ENCODE measurements at regions not wholly inside any gene's neighbourhood (a gene's known extent, or its start where the extent isn't known, plus 50 kb on each side); places are given as distances from the start of the nearest gene placed in this dataset.

DNA sequence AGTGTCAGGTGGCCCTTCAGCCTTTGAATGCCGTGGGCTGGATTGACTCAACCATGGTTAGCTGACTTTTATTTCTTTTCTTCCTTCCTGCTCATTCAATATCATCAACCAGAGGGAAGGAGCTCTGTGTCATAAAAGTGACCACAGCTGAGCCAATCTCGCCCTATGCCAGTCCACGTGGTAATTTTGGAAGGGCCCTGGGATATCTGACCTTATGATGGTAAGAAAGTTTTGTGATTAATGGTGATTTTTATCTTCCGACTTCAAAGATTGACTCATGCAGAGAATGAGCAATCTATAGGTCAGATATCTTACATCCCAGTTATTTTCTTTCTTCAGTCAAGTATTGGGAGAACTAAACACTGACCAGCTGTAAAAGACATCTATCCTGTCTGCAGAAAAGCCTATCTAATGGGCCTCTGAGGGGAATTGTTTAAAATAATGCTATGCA, 170.3 kb downstream of the ZC3H11B start:
- H3K4me1 ChIP-seq (ENCODE audit: control insufficient read depth in 2 of 3, insufficient read depth in 2 of 3, low read depth in 1 of 3, low read length in 3 of 3): no peaks in the 10 kb centered on the region
- no peaks in the 10 kb centered on the region for H3K27me3 ChIP-seq (ENCODE audit: control insufficient read depth, insufficient read depth, low read length)
- no peaks in the 10 kb centered on the region for H3K9me3 ChIP-seq (ENCODE audit: control insufficient read depth in 2 of 3, insufficient read depth in 1 of 3, low read length in 3 of 3)
- FAIRE-seq: no peak
- H3K9ac ChIP-seq (ENCODE audit: low read length in 3 of 3): no peak overlapping the region
- intact Hi-C loops (cut with DNase I): no loop called here
- peak in 3 of 5 donors; percentile 21 to 43 (median 40) for DNase-seq
- no peaks in the 10 kb centered on the region for H3K36me3 ChIP-seq (ENCODE audit: control insufficient read depth in 2 of 3, insufficient read depth in 3 of 3, low read length in 3 of 3)
- no peak overlapping the region for H3K4me3 ChIP-seq (ENCODE audit: low read length in 3 of 3)
- TF ChIP-seq, protein P1, sequence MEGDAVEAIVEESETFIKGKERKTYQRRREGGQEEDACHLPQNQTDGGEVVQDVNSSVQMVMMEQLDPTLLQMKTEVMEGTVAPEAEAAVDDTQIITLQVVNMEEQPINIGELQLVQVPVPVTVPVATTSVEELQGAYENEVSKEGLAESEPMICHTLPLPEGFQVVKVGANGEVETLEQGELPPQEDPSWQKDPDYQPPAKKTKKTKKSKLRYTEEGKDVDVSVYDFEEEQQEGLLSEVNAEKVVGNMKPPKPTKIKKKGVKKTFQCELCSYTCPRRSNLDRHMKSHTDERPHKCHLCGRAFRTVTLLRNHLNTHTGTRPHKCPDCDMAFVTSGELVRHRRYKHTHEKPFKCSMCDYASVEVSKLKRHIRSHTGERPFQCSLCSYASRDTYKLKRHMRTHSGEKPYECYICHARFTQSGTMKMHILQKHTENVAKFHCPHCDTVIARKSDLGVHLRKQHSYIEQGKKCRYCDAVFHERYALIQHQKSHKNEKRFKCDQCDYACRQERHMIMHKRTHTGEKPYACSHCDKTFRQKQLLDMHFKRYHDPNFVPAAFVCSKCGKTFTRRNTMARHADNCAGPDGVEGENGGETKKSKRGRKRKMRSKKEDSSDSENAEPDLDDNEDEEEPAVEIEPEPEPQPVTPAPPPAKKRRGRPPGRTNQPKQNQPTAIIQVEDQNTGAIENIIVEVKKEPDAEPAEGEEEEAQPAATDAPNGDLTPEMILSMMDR (IDR thresholded peaks at IDR 0.05; ENCODE audit: borderline replicate concordance, extremely low read depth, insufficient read depth): no peak
- H3K27ac ChIP-seq (ENCODE audit: low read depth in 2 of 2, low read length in 2 of 2): no peak overlapping the region

DNA sequence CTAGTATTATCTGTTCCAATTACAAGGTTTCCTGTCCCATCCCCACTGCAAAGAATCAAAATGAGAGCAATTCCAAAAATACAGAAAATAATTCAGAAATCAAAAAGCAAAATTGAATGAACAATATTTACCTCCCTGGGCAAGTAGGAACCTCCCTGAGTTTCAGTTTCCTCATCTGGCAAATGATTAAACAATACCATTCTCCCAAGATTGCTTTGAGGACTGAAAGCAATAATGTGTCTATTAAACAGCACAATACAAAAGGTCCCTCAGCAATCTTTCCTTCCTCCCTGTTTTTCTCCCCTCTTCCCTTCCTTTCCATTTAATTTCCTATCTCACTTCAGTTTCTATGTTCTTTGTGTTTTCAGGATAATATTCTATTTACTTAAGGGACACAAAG, 171.0 kb downstream of the ZC3H11B start:
- TF ChIP-seq, protein P1 (IDR thresholded peaks at IDR 0.05; ENCODE audit: borderline replicate concordance, extremely low read depth, insufficient read depth): no peak
- Histone ChIP-seq H3K4me1 (ENCODE audit: control insufficient read depth in 2 of 3, insufficient read depth in 2 of 3, low read depth in 1 of 3, low read length in 3 of 3) (no peaks in the 10 kb centered on the region), H3K27me3 (ENCODE audit: control insufficient read depth, insufficient read depth, low read length) (no peaks in the 10 kb centered on the region), H3K27ac (ENCODE audit: low read depth in 2 of 2, low read length in 2 of 2) (no peak overlapping the region), H3K9me3 (ENCODE audit: control insufficient read depth in 2 of 3, insufficient read depth in 1 of 3, low read length in 3 of 3) (no peaks in the 10 kb centered on the region), H3K4me3 (ENCODE audit: low read length in 3 of 3) (no peak overlapping the region), H3K9ac (ENCODE audit: low read length in 3 of 3) (no peak overlapping the region), H3K36me3 (ENCODE audit: control insufficient read depth in 2 of 3, insufficient read depth in 3 of 3, low read length in 3 of 3) (no peaks in the 10 kb centered on the region)
- FAIRE-seq: no peak
- DNase-seq: no peak
- intact Hi-C loops (cut with DNase I): no loop called here

DNA sequence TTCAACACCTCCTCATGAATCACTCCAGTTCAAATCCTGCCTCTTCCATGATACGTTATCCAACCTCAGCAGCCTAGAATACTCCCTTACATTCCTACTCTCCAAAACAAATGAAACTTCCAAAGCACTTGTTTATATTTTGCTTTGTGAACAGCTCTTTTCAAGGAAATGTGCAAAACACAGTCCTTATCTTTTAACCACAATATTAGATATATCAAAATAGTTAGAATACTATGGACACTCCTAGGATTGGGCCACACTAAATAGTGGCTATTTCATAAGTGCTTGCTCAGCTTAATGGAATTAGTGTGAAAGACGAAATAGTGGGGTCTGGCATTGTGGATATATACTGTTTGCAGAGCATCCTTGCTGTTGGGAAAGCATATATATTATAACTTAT, 173.5 kb downstream of the ZC3H11B start:
- FAIRE-seq (no peak), DNase-seq (no peak)
- Histone ChIP-seq H3K27ac (ENCODE audit: low read depth in 2 of 2, low read length in 2 of 2) (no peak overlapping the region), H3K4me3 (ENCODE audit: low read length in 3 of 3) (no peak overlapping the region), H3K36me3 (ENCODE audit: control insufficient read depth in 2 of 3, insufficient read depth in 3 of 3, low read length in 3 of 3) (no peaks in the 10 kb centered on the region), H3K27me3 (ENCODE audit: control insufficient read depth, insufficient read depth, low read length) (no peaks in the 10 kb centered on the region), H3K9me3 (ENCODE audit: control insufficient read depth in 2 of 3, insufficient read depth in 1 of 3, low read length in 3 of 3) (no peaks in the 10 kb centered on the region), H3K4me1 (ENCODE audit: control insufficient read depth in 2 of 3, insufficient read depth in 2 of 3, low read depth in 1 of 3, low read length in 3 of 3) (no peaks in the 10 kb centered on the region), H3K9ac (ENCODE audit: low read length in 3 of 3) (no peak overlapping the region)
- TF ChIP-seq, protein P1 (IDR thresholded peaks at IDR 0.05; ENCODE audit: borderline replicate concordance, extremely low read depth, insufficient read depth): no peak
- intact Hi-C loops (cut with DNase I): no loop called here

DNA sequence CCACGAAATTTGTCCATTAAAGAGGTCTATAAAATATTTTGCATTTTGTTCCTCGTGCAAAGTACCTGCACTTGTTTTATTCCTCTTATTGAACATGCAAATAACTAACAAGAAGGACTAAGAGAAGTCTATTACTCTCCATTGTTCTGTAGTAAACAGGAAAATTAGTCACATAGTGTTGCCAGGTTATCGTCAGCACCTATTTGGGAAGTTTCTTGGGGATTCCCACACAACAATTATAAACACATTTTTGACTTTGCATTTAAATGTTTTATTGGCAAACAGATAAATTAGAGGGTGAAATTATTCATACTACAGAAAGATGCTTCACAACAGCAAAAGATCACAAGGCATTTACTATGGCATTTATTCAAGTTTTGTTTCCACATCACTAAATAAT, 174.5 kb downstream of the ZC3H11B start:
- TF ChIP-seq, protein P1 (IDR thresholded peaks at IDR 0.05; ENCODE audit: borderline replicate concordance, extremely low read depth, insufficient read depth): no peak
- Histone ChIP-seq H3K9me3 (ENCODE audit: control insufficient read depth in 2 of 3, insufficient read depth in 1 of 3, low read length in 3 of 3) (no peaks in the 10 kb centered on the region), H3K4me1 (ENCODE audit: control insufficient read depth in 2 of 3, insufficient read depth in 2 of 3, low read depth in 1 of 3, low read length in 3 of 3) (no peaks in the 10 kb centered on the region), H3K4me3 (ENCODE audit: low read length in 3 of 3) (no peak overlapping the region), H3K9ac (ENCODE audit: low read length in 3 of 3) (no peak overlapping the region), H3K27me3 (ENCODE audit: control insufficient read depth, insufficient read depth, low read length) (no peaks in the 10 kb centered on the region), H3K36me3 (ENCODE audit: control insufficient read depth in 2 of 3, insufficient read depth in 3 of 3, low read length in 3 of 3) (peaks cover 0 to 2% (median 0%) of the 10 kb centered on the region in 3 donors), H3K27ac (ENCODE audit: low read depth in 2 of 2, low read length in 2 of 2) (no peak overlapping the region)
- DNase-seq (no peak), FAIRE-seq (no peak)
- intact Hi-C loops (cut with DNase I): no loop called here

Data from kidney (tissue), 13 donors.